GM21786 (cell line): ENCODE measurements at regions not wholly inside any gene's neighbourhood (a gene's known extent, or its start where the extent isn't known, plus 50 kb on each side); places are given as distances from the start of the nearest gene placed in this dataset.
"Not testable (repeated sequence)": the region's sequence is repeated elsewhere in the genome, so short reads cannot be mapped to it uniquely, and the experiment has no call there.

ENCODE experiments used
- ATAC-seq: cut with Tn5 transposase; IDR thresholded peaks from one replicate; pipeline ENCODE4 v1.9.1; 2021; ENCODE audit not compliant: unreplicated experiment

GRCh38 chr7:65453341-65454030 lies 79.8 kb downstream of the ZNF92 start:
- no peak for ATAC-seq

DNA sequence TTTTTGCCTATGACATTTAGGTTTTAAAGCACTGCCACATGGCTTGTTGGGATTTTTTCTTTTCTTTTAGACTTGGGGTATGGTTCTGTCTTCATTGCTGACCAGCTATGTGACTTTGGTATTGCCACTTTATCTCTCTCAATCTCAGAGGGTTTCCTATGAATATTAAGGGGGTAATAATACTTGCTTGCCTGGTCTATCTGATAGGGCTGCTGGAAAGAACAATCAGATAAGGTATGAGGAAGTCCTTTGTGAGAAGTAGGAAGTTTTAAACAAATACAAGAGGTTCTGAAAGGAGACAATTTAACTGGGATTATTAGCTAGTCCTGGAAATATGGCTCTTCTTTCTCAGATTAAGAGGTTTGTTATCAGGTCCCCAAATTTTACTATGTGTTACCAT lies 80.8 kb downstream of the ZNF92 start:
- no peak for ATAC-seq

DNA sequence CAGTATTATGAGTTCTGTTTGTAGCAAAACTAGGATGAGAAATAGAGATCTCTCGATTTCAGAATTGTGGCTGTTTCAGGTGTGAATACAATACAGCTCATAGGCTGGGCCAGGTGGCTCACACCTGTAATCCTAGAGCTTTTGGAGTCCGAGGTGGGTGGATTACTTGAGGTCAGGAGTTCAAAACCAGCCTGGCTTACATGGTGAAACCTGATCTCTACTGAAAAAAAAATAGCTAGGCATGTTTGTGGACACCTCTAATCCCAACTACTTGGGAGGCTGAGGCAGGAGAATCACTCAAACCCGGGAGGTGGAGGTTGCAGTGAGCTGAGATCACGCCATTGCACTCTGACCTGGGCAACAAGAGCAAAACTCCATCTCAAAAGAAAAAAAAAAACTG lies 81.4 kb downstream of the ZNF92 start:
- not testable (repeated sequence) for ATAC-seq

DNA sequence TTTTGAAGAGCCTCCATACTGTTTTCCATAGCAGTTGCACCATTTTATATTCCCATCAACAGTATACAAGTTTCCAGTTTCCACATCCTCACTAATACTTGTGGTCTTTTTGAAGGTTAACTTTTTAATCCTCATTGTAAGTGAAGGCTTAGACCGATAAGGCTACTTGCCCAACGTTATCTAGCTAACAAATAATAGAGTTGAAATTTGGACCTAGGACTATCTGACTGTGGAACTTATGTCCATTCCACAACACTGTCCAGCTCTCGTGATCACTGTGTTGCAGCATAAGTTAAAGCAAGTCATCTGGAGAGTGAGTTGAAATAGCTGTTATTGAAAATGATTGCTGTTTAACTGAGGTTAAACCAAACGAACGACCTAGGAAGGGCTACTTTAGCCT lies 84.0 kb downstream of the ZNF92 start:
- no peak for ATAC-seq

GRCh38 chr7:65459438-65459837 lies 85.8 kb downstream of the ZNF92 start:
- no peak for ATAC-seq

DNA sequence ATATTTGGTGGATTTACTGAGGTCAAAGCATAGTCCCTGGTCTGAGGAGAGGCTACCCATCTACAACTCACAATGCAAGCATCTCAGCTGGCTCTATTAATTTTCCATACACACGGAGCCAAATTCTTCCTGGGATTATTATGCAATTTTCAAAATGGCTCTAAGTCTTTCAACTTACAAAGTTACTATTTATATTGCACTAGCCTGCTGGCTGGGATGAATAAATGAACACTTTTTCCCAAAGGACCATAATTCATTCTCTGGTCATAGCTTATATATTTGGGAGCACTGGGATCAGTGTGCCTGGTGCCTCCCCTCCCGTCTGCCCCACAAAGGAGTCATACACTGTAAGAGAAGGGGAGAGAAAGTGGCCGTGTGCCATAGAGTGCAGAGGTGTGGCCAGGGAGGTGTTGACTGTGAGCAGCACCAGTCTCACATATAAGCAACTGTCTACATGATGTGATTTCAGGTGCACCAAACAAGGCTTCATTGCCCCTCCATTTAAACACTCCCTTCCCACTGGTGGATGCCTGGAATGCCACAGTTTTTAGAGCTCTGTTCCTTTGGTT lies 88.6 kb downstream of the ZNF92 start:
- ATAC-seq, result no peak

DNA sequence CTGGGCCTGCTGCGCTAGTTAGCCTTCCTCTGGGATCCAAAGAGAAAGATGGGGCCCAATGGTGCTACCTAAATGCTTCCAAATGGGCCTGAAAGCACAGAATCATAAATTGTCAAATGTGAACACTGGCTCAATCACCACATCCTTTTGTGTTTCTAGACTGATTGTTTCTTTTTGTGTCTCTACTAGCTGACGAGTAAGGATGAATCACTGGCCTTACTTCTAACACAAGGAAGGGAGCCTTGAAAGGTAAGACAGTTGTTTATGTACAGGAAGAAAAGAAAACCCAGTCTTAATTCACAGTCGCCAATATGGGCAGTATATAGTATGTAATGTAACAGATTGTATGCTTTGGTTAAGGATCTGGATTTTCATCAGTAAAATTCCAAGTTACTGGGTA lies 89.5 kb downstream of the ZNF92 start:
- no peak for ATAC-seq

DNA sequence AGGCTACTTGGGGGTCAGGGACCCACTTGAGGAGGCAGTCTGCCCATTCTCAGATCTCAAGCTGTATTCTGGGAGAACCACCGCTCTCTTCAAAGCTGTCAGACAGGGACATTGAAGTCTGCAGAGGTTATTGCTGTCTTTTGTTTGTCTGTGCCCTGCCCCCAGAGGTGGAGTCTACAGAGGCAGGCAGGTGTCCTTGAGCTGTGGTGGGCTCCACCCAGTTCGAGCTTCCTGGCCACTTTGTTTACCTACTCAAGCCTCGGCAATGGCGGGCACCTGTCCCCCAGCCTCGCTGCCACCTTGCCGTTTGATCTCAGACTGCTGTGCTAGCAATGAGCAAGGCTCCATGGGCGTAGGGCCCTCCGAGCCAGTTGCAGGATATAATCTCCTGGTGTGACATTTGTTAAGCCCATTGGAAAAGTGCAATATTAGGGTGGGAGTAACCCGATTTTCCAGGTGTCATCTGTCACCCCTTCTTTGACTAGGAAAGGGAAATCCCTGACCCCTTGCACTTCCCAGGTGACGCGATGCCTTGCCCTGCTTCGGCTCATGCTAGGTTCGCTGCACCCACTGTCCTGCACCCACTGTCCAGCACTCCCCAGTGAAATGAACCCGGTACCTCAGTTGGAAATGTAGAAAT lies 96.4 kb downstream of the ZNF92 start:
- not testable (repeated sequence) for ATAC-seq

DNA sequence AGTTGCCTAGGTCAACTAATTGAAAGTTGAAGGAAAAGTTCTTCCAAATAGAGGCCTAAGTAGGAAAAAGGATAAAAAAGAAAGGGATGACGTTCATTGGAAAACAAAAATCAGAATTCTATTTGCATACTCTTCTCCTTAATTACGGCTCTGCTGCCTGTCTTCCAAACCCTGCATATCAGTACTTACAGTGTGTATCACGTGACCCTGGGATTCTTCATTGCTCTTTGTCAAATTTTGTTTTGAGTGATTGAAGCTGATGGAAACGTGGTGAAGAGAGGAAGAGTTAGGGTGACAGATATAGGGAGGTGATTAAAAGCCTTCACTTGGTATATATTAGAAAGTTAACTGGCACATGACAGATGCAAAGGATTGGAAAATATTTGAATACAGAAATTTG lies 97.9 kb downstream of the ZNF92 start:
- ATAC-seq, result no peak

GRCh38 chr7:65475040-65475726 lies 101.5 kb downstream of the ZNF92 start:
- ATAC-seq, result peak; percentile 19

GRCh38 chr7:65475734-65476319 lies 102.2 kb downstream of the ZNF92 start:
- ATAC-seq, result peak; percentile 90

DNA sequence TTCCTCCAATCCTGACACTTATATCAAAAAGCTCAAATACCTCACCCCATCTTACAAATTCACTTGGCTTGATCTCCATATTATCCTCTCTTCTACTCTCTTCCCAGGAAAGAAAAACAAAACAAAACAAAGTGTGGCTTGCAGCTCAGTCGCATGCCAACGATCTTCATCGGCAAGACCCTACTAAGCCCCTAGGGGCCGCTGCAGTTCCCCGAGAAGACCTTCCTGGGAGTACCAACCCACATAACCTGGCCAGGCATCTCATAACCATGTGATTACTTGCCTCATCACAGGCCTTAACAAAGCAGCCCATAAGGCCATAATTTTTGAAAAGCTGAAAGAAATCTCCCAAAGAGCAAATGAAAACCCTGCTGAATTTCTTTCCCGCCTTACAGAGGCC lies 103.7 kb downstream of the ZNF92 start:
- ATAC-seq, result no peak

DNA sequence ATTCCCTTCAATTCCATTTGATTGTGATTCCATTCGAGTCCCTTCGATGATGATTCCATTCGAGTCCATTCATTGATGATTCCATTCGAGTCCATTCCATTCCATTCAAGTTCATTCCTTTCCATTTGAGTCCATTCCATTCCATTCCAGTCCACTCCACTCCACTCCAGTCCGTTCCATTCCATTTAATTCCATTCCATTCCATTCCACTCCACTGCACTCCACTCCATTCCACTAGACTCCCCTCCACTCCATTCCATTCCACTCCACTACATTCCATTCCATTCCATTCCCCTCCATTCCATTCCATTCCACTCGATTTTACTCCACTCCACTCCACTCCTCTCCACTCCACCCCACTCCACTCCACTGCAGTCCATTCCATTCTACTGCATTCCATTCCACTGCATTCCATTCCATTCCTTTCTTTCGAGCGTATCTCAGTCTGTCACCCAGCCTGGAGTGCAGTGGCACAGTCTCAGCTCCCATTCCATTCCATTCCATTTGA lies 115.7 kb downstream of the ZNF92 start:
- no peak for ATAC-seq

- not testable (repeated sequence) for ATAC-seq
Observed at GRCh38 chr7:65496697-65497096, 123.0 kb downstream of the ZNF92 start.

DNA sequence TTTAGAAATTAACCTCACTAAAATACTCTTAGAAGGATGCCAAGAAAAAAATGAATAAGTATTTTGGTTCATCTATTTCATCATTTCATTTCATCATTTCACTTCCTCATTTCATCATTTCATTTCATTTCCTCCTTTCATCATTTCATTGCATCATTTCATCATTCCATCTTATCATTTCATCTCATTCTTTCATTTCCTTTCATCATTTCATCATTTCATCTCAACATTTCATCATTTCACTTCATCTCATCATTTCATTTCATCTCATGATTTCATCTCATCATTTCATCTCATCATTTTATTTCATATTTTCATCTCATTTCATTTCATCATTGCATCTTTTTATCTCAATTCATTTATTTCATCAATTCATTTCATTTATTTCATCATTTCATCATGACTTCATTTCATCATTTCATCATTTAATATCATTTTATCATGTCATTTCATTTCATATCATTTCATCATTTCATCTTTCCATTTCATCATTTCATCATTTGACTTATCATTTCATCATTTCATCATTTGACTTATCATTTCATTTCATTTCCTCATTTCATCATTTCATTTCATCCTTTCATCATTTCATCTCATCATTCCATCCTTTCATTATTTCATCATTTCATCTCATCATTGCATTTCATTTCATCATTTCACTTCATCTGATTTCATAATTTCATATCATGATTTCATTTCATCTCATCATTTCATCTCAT lies 129.9 kb downstream of the ZNF92 start:
- ATAC-seq, result no peak

DNA sequence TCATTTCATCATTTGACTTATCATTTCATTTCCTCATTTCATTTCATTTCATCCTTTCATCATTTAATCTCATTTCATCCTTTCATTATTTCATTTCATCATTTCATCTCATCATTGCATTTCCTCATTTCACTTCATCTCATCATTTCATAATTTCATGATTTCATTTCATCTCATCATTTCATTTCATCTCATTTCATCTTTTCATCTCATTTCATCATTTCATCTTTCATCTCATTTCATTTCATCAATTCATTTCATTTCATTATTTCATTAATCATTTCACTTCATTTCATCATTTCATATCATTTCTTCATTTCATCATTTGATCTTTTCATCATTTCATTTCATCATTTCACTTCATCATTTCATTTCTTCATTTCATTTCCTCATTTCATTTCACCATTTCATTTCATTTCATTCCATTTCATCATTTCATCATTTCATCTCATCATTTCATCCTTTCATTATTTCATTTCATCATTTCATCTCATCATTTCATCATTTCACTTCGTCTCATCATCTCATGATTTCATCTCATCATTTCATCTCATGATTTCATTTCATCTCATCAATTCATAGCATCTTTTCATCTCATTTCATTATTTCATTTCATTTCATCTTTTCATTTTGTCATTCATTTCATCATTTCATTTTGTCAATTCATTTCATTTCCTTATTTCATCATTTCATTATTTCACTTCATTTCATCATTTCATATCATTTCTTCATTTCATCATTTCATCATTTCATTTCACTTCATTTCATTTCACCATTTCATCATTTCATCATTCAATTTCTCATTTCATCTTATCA lies 131.1 kb downstream of the ZNF92 start:
- ATAC-seq, result not testable (repeated sequence)

GRCh38 chr7:65505320-65505633 lies 131.6 kb downstream of the ZNF92 start:
- ATAC-seq, result not testable (repeated sequence)

DNA sequence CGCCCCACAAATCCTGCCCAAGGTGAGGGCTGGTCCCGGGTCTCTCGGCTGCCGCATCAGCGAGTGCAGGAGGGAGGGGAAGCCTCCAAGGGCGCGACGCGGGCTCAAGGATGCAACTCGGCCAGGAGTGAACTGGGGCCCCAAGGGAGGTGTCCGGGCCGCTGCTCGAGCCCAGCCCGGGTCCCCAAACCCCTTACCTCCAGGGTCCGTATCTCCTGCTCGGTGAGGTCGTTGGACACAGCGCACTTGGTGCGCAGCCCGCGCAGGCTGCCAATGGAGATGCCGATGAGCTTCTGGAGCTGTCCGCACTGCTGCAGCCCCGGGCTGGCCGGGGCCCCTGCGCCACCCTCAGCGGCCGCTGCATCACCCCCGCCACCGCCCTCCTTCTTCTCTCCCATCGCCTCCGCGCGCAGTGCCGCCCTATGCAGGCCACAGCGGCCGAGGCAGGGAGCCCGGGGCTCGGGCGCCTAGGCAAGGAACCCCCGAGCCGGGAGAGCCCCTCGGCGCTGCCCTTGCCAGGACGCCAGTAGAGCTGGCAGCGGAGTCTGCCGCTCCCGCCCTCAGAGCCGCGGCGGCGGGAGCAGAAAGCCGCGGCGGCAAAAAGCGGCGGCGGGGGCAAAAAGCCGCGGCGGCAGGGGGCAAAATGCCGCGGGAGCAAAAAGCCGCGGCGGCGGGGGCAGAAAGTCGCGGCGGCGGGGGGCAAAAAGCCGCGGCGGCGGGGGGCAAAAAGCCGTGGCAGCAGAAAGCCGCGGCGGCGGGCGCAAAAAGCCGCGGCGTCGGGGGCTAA lies 135.1 kb downstream of the ZNF92 start:
- not testable (repeated sequence) for ATAC-seq
